NCI-H1436 (cell line): ENCODE measurements at regions not wholly inside any gene's neighbourhood (a gene's known extent, or its start where the extent isn't known, plus 50 kb on each side); places are given as distances from the start of the nearest gene placed in this dataset.
"Not testable (repeated sequence)": the region's sequence is repeated elsewhere in the genome, so short reads cannot be mapped to it uniquely, and the experiment has no call there.

ENCODE experiments used
- DNase-seq: peaks from one replicate; lab custom pipeline; 2025; lab: John Stamatoyannopoulos, UW

DNA sequence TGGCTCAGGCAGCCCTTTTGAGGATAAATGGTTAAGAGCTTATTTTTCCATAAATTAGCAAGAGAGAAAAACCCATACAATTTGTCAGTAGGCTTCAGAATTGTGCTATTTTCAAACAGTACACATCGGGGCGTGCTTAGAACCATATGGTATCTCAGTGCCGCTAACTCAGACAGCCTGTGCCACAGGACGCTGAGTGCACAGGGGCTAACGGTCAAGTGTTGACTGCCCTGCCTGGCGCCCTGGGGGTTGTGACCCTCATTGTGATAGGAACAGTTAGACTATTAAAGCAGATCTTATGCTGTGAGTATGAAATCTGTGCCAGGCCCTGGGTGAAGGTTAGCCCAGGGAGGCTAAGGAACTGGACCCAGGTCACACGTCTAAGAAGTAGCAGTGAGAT is 1519.7 kb downstream of the BRD1 start:
- no peak for DNase-seq

DNA sequence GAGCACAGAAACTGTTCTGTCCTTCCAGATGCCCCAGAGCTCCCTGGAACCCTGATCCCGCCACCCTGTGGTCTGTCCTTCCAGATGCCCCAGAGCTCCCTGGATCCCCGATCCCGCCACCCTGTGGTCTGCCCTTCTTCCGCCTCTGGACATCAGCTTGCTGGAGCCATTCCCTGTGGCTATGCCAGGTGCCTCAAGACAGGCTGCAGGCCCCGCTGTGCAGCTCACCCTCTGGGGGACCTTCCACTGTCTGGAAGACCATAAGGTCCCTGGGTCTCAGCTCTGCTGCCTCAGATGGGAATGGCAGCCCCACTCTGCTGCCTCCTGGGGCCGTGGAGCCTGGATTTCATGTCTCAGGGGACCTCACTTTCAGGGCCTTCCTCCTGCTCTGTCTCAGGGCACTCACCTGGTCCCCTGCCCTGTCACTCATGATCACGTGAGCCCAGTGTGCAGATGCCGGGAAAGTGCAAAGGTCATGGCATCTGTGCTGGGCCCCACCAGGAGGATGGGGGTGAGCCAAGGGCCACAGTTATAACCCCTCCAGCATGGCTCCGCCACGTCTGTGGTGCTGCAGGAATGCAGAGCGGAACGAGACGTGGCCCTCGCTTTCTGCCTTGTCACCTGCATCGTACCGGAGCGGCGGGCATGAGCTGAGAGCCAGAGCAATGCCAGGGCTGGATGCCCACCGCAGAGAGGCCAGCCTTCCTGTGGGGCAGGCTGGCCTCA is 1520.7 kb downstream of the BRD1 start:
- DNase-seq, result no peak

DNA sequence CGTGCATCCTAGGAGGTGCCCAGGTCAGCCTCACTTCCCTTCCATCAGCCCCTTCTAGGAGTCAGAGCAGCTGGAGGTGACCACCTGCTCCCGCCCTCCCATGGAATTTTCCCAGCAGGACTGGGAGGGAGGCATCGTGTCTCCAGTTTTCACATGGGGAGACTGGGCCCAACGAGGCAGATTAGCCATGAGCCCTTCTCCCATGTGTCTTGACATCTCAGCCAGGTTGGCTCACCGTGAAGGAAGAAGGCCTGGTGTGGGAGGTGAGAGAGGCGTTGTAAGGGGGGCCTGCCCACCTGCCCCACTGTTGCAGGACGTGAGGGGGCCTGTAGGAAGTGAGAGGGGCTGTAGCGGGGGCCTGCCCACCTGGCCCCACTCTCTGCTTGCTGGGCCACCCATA is 1521.4 kb downstream of the BRD1 start:
- DNase-seq, result no peak

DNA sequence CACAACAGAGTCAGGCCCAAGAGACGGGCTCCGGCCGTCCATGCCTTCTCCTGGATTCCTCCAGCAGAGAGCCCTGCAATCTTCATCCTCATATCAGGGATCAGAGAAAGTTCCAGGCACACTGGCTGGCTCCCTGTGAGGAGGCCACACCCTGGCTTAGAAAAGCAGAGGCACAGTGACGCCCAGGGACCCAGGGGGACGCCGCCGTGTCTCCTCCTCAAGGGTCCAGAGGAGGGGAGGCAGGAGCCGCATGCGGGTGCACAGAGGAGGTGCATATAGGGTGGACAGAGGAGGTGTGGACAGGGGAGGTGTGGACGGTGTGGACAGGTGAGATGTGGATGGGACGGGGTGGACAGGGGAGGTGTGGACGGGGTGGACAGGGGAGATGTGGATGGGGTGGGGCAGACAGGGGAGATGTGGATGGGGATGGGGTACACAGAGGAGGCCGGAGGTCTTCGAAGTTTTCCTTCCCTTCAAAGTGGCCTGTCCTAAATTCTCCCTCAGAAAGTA is 1521.9 kb downstream of the BRD1 start:
- DNase-seq, result no peak

DNA sequence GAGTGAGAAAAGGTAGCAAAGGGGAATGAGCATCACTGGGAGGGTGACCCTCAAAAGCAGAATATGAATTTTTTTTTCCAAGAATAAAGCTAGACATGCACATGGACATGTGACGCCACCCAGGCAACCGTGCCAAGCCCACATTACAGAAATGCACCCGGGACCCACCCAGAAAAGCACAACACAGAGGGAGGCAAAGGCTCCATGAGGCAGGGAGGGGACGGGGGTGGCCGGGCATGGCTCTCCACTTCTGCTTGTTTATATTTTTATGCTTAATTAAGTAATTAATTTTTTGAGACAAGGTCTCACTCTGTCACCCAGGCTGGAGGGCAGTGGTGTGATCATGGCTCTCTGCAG is 1524.3 kb downstream of the BRD1 start:
- DNase-seq, result no peak

DNA sequence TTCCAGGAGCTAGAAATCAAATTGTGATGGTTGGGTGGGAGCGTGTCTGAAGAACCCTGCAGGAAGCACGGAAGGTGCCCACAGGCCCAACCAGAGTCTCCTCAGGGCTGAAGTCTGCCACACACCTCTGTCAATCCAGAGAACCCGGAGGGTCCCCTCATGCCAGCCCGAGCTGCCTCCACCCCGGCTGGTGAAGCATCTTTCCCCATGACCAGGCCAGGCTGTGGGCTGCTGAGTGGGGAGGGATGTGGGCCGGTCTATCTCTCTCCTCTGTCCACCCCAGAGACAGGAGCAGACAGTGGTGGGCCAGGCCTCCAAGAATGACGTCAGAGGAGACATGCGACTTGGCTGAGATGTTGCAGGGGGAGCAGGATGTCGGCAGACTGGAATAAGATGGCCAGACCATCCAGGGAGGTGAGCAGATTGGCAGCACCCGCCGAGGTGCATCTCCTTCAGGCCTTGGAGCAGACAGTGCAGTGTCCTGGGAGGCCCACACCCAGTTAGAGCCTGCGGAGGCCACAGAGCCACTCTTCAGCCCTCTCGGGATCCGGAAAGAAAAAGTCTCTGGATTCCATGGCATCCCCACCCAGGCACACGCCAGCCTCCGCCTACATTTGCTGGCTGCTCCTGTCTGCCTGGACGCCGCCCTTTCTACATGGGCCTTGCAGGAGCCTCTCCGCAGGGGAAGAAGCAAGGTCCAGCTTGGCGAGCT is 1524.9 kb downstream of the BRD1 start:
- no peak for DNase-seq

DNA sequence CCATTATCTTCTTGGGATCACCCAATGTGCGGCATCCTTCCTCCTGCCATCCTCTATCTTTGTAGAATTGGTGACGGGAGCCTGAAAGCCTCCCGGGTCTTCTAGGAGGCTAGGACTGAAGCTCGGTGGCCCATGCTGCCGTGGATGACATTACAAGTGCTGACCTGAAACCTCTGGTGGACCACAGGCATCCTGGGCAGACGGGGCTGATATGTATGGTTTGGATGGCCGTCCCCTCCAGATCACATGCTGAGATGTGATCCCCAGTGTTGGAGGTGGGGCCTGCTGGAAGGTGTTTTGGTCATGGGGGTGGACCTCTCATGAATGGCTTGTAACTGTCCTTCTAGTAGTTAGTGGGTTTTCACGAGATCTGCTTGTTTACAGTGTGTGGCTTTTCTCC is 1525.8 kb downstream of the BRD1 start:
- no peak for DNase-seq

DNA sequence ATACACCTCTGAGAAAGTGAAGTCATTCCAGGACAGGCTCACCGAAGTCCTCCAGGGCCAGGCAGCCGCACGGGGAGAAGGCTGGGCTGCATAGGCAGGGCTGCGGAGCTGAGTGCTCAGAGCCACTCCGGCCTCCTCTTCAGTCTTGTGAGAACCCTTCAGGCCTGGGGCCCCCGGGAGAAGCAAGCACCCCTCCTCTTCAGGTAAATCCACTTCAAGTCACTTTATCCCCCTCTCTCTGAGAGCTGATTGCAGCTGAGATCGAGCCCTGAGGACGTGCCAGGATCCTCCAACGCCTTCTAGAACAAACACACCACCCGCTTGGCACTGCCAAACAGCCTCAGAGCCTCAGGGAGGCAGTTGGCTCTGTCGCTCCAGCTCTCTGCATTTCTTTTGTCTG is 1526.3 kb downstream of the BRD1 start:
- no peak for DNase-seq

DNA sequence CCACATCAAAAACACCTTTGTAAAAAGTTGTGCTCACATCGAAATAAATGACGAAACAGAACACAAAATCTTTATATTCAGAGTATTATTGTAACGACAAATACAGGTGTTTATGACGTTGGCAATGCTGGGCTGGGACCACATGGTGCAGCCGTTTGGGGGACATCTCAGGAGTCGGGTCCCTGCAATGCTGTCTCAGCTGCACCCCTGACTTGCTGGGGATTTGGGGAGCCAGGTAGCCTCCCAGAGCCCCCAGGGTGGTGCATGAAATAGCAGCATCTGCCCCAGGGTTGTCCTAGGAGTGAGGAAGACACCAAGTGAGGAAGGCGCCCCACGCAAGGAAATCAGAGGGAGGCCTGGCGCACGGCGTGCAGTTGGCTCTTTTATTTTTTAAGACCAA is 1526.8 kb downstream of the BRD1 start:
- DNase-seq, result no peak

DNA sequence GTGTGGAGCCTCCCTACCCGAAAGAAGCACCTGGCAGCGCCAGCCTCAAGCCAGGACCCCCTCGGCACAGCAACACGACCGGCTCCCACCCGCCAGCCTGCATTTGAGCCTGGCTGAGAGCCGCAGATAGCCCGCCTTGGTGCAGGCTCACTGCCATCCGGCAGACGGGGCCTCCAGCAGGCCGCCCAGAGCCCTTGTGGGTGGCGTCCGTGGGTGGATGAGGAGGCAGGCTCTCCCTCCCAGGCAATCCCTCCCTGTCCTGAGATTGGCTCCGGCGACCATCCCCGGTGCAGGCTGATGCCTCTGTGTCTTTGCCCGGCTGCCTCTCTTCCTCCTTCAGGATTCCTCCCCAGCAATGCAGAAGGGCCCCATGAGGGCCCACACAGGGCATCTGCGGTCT is 1527.9 kb downstream of the BRD1 start:
- no peak for DNase-seq

DNA sequence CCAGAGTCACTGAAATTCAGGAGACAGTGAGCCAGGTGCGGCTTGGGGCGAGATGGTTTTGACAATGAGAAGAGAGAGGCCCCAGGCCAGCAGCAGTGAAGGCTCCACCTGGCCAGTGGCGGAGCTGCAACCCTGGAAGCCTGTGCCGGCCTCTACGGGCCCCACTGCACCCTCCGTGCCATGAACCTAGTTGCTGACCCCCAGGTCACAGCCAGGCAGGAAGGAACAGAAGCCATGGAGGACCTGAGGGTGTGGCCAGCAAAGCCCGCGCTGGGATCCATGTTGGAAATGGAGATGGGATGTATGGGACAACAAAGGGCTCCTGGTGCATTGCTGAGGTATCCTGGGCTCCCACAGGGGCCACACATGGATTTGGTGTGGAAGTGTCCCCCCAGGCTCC is 1528.5 kb downstream of the BRD1 start:
- DNase-seq, result no peak

DNA sequence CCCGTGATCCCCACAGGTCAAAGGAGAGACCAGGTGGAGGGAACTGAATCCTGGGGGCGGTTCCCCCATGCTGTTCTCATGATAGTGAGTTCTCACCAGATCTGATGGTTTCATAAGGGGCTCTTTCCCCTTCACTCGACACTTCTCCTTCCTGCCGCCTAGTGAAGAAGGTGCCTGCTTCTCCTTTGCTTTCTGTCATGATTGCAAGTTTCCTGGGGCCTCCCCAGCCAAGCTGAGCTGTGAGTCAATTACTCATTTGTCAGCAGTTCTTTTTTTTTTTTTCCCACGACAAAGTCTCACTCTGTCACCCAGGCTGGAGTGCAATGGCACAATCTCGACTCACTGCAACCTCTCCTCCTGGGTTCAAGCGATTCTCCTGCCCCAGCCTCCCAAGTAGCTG is 1530.4 kb downstream of the BRD1 start:
- no peak for DNase-seq

DNA sequence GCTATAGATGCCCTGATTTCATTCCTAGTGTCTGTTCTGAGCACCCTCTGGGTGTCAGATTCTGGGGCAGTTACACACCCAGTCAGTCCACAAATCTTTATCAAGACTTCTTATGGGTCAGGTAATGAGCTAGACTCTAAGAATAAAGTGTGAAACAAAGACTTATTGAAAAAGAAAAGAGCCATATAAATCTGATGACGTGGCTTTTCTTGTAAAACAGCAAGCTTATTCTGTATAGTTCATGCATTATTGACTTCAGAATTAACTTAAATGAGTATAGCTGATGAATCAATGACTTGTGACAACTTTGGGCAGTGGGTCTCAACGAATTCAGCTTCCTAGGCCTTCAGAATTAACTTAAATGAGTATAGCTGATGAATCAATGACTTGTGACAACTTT is 1527.5 kb downstream of the TBC1D22A start:
- DNase-seq, result not testable (repeated sequence)

DNA sequence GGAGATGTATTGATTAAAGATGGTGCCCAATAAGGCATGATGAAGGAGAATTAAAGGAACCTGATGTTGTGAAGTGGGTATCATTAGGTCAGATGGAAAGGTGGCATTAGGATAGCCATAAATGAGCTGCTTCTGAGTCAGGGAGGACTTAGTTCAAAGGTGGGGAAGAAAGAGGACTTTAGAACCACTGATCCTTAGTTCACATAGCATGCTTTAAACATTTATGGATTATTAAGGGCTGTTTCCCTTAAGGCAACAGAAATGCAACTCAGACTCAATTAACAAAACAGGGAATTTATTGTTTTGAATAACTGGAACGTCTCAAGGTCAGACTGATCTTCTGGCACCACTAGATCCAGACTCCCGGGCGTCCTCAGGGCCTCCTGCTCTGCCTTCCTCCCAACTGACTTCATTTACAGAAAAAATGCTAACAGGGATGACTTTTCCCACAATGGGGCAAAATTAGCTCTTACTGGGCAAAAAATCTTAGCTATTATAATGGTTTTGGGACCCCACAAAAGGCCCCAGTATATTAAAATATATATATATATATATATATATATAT is 1526.0 kb downstream of the TBC1D22A start:
- no peak for DNase-seq

DNA sequence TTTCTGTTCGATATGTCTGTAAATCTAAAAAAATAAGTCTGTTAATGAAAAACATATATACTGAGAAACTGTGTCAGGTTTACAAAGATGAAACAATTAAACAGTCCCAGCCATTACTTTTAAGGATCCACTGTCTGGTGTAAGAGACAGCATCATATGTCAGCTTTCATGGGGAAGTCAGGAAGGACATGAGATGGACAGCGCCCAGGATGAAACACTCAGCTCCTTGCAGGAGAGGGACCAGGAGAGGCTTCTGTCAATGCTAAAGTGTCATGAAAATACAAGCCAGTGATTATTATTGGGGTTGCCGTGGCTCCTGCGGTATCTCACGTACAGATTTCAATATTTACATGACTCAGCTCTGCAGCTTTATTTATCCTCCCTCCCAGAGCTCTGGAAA is 1524.6 kb downstream of the TBC1D22A start:
- DNase-seq, result no peak

DNA sequence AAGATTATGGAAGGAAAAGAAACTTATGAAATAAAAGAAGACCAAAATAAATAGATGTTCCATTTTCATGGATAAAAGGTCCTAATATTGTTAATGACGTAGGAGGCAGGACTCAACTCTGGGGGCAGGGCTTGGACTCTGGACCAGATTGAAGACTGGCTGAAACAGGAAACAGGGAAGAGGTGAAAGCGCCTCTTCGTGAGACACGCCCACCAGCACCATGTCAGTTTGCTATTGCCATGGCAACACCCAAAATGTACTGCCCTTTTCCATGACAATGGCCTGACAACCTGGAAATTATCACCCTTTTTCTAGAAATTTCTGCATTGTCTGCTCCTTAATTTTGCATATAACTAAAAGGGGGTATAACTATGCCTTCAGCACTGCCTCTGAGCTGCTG is 1522.2 kb downstream of the TBC1D22A start:
- no peak for DNase-seq

DNA sequence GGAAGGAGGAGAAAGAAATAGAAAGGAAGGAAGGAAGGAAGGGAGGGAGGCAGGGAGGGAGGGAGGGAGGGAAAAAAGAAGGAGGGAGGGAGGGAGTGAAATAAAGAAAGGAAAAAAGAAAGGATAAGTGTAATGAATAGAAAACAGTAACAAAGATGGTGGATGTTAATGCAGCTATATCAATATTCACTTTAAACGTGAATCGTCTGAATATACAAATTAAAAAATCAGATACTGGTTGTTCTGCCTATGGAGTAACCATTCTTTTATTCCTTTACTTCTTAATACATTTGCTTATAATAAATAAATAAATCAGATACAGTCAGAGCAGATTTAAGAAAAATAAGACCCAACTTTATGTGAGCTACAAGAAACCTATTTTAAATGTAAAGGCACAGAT is 1520.4 kb downstream of the TBC1D22A start:
- no peak for DNase-seq

DNA sequence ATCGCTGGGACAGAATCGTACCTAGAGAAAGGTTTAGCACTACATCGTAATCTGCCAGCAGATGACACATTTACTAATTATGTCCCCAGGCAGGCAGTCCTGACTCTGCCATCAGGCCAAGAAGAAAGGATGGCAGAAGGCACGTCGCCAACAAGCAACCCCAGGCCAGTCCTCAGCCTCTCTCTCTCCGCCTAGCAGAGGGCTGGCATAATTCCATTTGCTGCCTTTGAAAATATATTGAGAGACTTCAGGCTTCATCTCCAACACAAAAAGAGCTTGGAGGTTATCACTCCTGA is 1517.0 kb downstream of the TBC1D22A start:
- DNase-seq, result no peak

DNA sequence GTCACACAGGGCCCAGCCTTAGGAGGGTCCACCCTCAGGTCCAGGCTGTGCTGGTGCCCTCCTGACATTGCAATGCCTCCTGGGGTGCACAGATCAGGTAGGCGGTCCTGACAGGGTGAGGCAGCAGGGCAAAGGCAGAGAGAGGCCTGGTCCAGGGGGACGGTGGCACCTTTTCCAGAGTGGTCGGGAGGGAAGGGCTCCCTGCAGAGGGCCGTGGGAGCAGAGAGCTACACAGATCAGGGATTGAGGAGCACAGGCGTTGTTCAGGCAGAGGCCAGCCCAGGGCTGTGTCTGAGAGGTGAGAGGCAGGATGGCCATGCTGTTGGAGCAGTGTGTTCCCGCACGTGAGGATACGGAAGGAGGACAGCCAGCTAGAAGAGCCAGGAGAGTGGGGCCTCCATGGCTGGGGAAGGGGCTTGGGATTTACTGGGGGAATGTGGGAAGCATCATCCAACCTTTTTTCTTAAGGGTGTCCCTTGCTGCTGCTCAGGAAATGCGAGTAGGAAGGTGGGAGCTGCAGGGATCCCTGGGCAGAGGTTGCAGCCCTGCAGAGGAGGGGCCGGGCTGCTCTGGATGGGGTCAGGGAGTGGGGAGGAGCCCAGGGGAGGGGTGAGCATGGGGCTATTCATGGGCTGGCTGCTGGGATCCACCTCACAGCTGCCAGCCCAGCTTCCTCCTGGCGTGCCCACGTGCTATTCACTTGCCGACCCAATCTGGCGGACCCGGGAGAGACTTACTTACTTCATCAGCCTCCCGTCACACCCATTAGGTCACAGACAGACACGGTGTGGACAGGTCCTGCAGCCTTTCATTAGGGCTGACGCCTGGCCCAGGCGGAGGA is 1516.4 kb downstream of the TBC1D22A start:
- no peak for DNase-seq

DNA sequence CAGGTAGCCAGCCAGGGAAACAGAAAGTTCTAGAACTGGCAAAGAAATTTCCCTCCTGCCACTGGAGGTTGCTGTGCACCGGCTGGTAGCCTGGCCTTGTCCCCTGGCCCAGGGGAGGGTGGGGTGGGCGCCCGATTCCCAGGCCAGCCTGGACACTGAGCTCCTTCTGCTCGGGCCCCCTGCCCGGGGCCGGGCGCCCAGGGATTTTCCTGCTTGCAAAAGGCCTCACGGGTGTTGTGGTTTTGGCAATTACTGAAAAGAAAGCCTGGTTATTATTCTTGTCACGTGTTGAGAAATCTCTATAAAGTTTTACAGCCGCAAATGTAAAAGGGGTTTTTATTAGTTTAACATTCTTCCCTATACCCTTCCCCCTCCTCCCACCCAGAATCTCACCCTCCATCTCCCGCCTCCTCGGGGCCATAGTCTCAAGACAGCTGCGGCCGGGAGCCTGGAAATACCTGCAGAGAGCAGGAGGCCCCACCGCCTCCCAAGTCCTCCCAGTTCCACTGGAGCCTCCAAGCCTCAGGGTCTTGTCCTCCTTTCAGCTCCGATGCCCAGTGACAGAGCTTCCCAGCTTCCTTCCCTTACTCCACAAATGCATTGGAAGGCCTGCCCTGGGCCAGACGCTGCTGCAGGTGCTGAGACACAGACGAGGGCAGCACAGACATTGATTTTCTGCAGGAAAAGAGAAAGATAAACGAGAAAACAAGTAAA is 1515.6 kb downstream of the TBC1D22A start:
- no peak for DNase-seq

DNA sequence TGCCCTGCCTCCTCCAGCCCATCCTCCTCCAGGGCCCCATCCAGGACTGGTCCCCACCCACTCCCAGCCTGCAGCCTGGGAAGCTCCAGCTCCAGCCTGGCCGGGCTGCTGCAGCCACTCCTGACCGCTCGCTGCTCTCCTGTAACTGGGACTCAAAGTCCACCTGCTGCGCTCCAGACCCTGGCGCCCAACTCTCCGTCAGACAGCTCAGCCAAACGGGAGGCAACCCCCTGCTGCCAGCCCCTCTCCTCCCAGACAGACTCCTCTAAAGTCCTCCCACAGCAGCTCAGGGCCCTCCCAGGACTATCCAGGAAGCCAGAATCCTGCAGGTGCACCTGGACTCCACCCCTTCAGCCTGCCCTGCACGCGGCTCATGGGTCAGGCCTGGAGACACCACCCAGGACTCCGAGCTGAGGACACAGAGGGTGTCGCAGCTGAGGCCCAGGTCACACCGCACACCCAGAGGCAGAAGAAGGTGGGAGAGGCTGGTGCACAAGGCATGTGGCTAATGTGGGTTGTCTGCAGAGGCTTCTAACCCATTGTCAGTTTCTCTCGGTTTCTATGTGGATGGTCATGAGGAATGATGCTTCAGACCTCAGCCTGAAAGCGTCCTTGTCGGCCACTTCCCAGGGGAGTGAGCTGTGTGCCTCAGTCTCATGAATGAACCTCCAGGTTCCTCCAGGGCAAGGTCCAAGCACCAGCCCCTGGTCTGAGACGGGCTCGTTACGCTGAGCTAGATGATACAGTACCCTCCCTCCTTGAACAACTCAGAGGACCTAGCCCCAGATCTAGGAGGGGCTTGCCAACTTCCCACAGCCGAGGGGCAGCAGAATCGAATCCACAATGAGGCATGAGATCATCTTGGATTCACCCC is 1514.8 kb downstream of the TBC1D22A start:
- DNase-seq, result no peak
